Glutamatergic neuron (in vitro differentiated cells): ENCODE measurements at regions not wholly inside any gene's neighbourhood (a gene's known extent, or its start where the extent isn't known, plus 50 kb on each side); places are given as distances from the start of the nearest gene placed in this dataset.

ENCODE experiments used
- DNase-seq: peaks from one replicate; pipeline ENCODE4 v3.0.0; 2022
- H3K27ac Mint-ChIP-seq: one replicate; pipeline ENCODE4 v1.8.0; 2020; ENCODE audit warnings: mild to moderate bottlenecking, mixed read lengths, inconsistent platforms; ENCODE audit not compliant: unreplicated experiment
- H3K27me3 Mint-ChIP-seq: one replicate; pipeline ENCODE4 v1.8.0; 2020; ENCODE audit warnings: mild to moderate bottlenecking, moderate library complexity, mixed read lengths, inconsistent platforms; ENCODE audit not compliant: unreplicated experiment
- H3K36me3 Mint-ChIP-seq: one replicate; pipeline ENCODE4 v1.8.0; 2020; ENCODE audit warnings: mild to moderate bottlenecking, mixed read lengths, inconsistent platforms; ENCODE audit not compliant: unreplicated experiment
- H3K4me1 Mint-ChIP-seq: one replicate; pipeline ENCODE4 v1.8.0; 2020; ENCODE audit warnings: mild to moderate bottlenecking, low read depth, mixed read lengths, inconsistent platforms; ENCODE audit not compliant: unreplicated experiment
- H3K4me3 Mint-ChIP-seq: one replicate; pipeline ENCODE4 v1.8.0; 2020; ENCODE audit warnings: mild to moderate bottlenecking, mixed read lengths, inconsistent platforms; ENCODE audit not compliant: unreplicated experiment
- H3K9me3 Mint-ChIP-seq: one replicate; pipeline ENCODE4 v1.8.0; 2020; ENCODE audit warnings: mild to moderate bottlenecking, moderate library complexity, mixed read lengths, inconsistent platforms; ENCODE audit not compliant: unreplicated experiment
- CTCF ChIP-seq: fragments of 200-600 bp; sonication (generic); IDR thresholded peaks from one replicate; pipeline ENCODE4 v1.5.0; 2021; ENCODE audit not compliant: partially characterized antibody, unreplicated experiment

GRCh38 chr12:47554046-47554653 lies 151.7 kb downstream of the RPAP3 start:
- Mint-ChIP-seq H3K27ac (no peak overlapping the region), H3K4me3 (no peak overlapping the region), H3K9me3 (no peaks in the 10 kb centered on the region), H3K36me3 (peaks cover 4% of the 10 kb centered on the region), H3K27me3 (no peaks in the 10 kb centered on the region), H3K4me1 (no peaks in the 10 kb centered on the region)
- DNase-seq, result no peak
- TF ChIP-seq CTCF, result no peak

- Mint-ChIP-seq H3K36me3 (peaks cover 4% of the 10 kb centered on the region), H3K4me1 (no peaks in the 10 kb centered on the region), H3K27me3 (no peaks in the 10 kb centered on the region), H3K27ac (no peak overlapping the region), H3K9me3 (no peaks in the 10 kb centered on the region), H3K4me3 (no peak overlapping the region)
- DNase-seq, result no peak
- no peak for TF ChIP-seq CTCF
These were observed 152.6 kb downstream of the RPAP3 start for GRCh38 chr12:47553266-47553665.

- Mint-ChIP-seq H3K4me3 (no peak overlapping the region), H3K36me3 (peaks cover 4% of the 10 kb centered on the region), H3K4me1 (no peaks in the 10 kb centered on the region), H3K27ac (no peak overlapping the region), H3K27me3 (no peaks in the 10 kb centered on the region), H3K9me3 (no peaks in the 10 kb centered on the region)
- DNase-seq, result no peak
- no peak for TF ChIP-seq CTCF
These were observed 154.4 kb downstream of the RPAP3 start for GRCh38 chr12:47551426-47551851.

GRCh38 chr12:47549258-47549657 lies 156.6 kb downstream of the RPAP3 start:
- H3K9me3 Mint-ChIP-seq, result no peaks in the 10 kb centered on the region
- H3K36me3 Mint-ChIP-seq, result peaks cover 4% of the 10 kb centered on the region
- no peak for DNase-seq
- no peak overlapping the region for H3K27ac Mint-ChIP-seq
- H3K4me1 Mint-ChIP-seq, result no peaks in the 10 kb centered on the region
- no peak for TF ChIP-seq CTCF
- no peak overlapping the region for H3K4me3 Mint-ChIP-seq
- no peaks in the 10 kb centered on the region for H3K27me3 Mint-ChIP-seq

- Mint-ChIP-seq H3K9me3 (no peaks in the 10 kb centered on the region), H3K36me3 (peaks cover 4% of the 10 kb centered on the region), H3K27ac (no peak overlapping the region), H3K27me3 (no peaks in the 10 kb centered on the region), H3K4me1 (no peaks in the 10 kb centered on the region), H3K4me3 (no peak overlapping the region)
- TF ChIP-seq CTCF, result no peak
- DNase-seq, result no peak
These were observed 157.4 kb downstream of the RPAP3 start for GRCh38 chr12:47548401-47548800.
